Left ventricle myocardium superior (tissue), 1 donor: ENCODE measurements at regions not wholly inside any gene's neighbourhood (a gene's known extent, or its start where the extent isn't known, plus 50 kb on each side); places are given as distances from the start of the nearest gene placed in this dataset.

Experiments
- ATAC-seq: fragments of 200-7000 bp; cut with Tn5 transposase; one replicate; pipeline ENCODE4 v1.9.1; 2020; ENCODE audit warnings: mild to moderate bottlenecking, moderate library complexity
- DNase-seq: peaks from one replicate; pipeline ENCODE4 v3.0.0-alpha.2; 2020
- intact Hi-C: fragments of 100-400 bp; cut with micrococcal nuclease; formaldehyde crosslinking; loops from one replicate; pipeline ENCODE4 v1.11.0; 2022
- donor health status: DM: no; HTN: yes; CAD: no; lungs with severe emphysema.

GRCh38 chr7:132733860-132734259, 157.6 kb upstream of the PLXNA4 start:
- no peak for DNase-seq
- intact Hi-C loops: no loop called here
- ATAC-seq: no peak

- intact Hi-C loops: no loop called here
- DNase-seq (no peak), ATAC-seq (no peak)
These were observed 156.1 kb upstream of the PLXNA4 start for GRCh38 chr7:132732321-132732865.

GRCh38 chr7:132730105-132730504, 153.8 kb upstream of the PLXNA4 start:
- DNase-seq (no peak), ATAC-seq (no peak)
- intact Hi-C loops: no loop called here

- ATAC-seq: no peak
- intact Hi-C loops: no loop called here
- no peak for DNase-seq
These were observed 147.3 kb upstream of the PLXNA4 start for GRCh38 chr7:132723506-132724081.

DNA sequence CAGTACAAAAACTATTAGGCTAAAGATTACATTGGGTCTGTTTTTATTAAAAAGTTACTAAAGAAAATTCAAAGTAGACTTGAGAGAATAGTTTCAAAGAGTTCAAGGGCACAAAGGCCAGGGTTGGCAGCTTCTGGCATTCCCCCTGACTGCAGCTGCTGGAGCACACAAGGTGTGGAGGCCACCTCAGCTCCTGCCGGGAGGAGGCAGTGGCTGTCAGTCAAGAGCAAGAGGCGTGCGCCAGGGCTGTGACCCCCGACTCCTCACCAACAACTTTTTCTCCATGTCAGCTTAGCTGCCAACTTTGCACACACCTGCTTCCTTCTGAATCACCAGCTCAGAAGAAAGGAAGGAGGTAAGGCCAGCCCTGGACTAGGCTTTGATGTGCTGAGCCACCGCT, 144.6 kb upstream of the PLXNA4 start:
- intact Hi-C loops: no loop called here
- no peak for ATAC-seq

GRCh38 chr7:132713893-132714292, 137.6 kb upstream of the PLXNA4 start:
- intact Hi-C loops: no loop called here
- DNase-seq (no peak), ATAC-seq (no peak)

More for the DNA sequence above, 144.6 kb upstream of the PLXNA4 start:
- no peak for DNase-seq

DNA sequence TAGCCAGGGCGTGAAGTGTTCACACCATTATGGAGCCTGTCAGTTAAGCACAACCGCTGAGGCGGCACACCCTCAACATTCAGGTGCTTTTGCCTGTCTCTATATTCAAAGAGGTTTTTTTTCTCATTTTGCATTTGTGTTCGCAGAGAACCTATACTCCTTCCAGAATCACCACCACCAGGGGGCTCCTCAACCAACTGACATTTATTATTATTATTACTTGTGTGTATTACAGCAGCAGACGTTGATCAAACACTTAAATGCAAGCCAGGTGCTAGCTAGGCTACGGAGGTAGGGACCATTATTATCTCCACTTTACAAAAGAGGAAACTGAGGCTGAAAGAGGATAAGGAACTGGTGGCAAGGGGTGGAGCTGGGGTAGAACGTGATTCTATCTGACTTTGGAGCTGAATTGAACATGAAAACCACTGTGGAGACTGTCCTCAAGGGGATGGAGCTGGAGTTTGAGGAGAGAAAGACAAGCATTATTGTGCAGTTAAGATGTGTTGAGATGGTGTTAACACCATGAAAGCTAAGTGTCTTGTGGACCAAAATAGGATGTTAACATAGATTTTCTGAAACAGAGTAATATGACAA, 133.8 kb upstream of the PLXNA4 start:
- DNase-seq (no peak), ATAC-seq (no peak)
- intact Hi-C loops: no loop called here

- intact Hi-C loops: no loop called here
- DNase-seq: no peak
- no peak for ATAC-seq
These were observed 132.2 kb upstream of the PLXNA4 start for GRCh38 chr7:132708470-132708869.

GRCh38 chr7:132705146-132705545, 128.9 kb upstream of the PLXNA4 start:
- ATAC-seq (no peak), DNase-seq (no peak)
- intact Hi-C loops: no loop called here

DNA sequence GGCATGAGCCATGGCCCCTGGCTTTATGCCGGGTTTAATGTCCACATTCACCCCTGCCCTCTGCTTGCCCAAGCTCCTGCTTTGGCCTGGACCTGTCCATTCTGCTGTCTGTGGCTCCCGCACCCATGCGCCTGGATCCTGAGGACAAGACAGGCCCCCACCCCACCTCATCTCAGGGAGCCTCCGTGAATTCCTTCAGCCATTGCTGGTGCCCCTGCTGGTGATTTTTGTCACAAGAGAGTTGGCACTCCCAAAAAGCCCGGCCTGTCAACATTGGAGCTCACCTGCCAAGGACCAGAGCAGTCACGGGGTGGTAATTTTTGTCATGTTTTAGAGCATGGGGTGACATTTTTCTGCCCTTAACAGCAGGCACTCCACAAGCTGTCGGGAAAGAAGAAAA, 127.5 kb upstream of the PLXNA4 start:
- ATAC-seq: no peak
- no peak for DNase-seq
- intact Hi-C loops: no loop called here

DNA sequence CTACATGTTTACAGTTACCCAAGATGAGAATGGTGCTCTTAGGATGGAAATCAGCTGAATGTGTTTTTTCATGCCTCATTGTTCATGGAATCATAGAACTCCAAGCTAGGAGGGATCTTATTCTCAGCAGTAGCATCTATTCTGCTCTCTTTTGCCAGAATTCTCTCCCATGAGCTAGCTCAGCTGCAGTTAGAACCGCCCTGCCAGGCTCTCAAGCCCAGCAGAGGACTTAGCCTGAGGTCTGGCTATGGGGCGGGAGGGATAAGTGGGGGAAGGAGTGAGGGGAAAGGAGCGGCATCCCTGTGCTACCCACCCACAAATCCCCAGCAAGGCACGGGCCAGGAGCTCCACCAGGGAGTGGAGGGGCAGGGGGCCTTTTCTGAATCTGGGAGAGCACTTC, 120.7 kb upstream of the PLXNA4 start:
- ATAC-seq: no peak
- intact Hi-C loops: no loop called here
- DNase-seq: no peak

DNA sequence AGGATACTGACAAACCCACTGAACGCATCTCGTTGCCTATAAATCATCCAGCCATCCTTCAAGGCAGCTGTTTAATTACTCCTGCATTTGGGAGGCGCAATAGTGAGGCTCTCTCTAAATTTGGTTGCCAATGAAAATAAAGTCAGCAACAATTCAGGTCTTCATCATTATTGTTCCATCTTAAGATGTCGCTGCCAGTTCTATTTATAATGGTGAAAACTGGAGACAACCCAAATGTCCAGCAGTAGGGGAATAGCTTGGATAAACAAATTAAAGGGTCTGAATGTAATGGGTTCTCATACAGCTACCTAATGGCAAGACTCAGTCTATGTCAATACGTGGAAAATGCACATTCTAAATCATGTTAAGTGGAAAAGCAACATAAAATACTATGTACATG, 120.1 kb upstream of the PLXNA4 start:
- DNase-seq: no peak
- ATAC-seq: no peak
- intact Hi-C loops: no loop called here

DNA sequence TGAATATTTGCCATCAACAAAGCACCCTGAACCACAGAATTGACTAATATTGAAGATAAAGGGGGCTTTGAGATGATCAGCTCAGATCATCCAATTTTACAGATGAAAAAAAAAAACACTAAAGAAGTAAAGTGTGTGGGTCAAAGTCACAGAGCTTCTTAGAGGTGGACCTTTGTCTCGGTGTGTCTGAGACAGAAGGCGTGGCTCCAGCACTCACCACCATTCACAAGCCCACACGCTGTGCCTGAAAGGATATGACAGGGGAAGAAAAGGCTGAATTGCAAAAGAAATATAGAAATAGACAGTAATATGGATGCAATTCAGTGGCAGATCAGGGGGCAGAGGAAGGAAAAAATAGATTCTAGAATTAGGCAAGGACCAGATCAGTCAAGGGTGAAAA, 114.9 kb upstream of the PLXNA4 start:
- intact Hi-C loops: no loop called here
- ATAC-seq: no peak
- no peak for DNase-seq

DNA sequence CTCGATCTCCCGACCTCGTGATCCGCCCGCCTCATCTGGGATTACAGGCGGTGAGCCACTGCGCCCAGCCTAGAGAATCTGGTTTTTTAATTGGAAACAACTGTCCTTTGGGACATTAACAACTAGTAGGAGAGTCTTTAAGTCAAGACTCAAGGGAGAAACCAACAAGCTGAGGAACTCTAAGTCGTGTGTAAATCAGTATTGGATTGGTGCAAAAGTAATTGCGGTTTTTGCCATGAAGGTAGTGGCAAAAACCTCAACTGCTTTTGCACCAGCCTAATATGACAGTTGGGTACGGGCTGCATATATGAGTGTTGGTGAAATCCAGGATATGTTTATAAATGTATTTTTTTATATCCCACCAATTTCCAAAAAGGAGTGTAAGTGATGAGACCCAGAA, 113.9 kb upstream of the PLXNA4 start:
- intact Hi-C loops: no loop called here
- no peak for ATAC-seq
- DNase-seq: no peak

DNA sequence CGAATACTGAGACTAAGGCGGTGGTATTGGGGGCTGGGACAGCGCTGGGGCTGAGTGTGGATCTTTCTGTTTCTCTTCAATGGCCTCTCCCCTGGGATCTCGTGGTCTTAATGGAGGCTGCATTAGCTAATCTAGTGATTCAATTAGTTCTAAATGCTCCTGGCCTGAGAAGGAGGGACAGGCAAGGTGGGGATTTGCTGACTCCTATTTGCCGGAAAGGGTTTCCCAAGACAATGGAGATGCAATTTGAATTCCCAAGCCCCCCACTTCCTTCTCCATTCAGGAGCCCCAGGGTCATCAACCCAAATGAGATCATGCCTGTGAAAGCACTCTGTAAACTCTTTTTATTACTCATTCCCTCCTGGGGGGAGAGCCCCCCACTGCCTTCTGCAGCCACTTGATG, 111.7 kb upstream of the PLXNA4 start:
- DNase-seq: no peak
- intact Hi-C loops: no loop called here
- no peak for ATAC-seq

DNA sequence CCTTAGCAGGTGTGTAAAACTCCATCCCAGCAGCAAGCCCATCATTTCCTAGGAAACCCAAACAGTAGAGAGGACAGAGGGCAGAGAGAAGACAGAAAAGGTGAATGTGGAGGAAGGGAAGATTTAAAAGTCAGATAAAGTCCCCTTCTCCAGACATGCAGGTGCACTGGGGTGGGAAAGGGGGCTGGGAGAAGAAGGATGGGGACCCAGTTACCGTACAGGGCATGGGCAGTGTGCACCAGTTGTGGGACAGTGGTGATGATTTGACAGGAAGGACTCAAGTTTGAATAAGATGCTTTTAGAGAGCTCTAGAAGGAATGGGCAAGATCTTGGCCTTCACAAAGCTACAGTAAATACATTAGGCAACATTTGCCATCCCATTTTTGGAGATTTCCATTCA, 110.7 kb upstream of the PLXNA4 start:
- intact Hi-C loops: no loop called here
- DNase-seq: no peak
- no peak for ATAC-seq

- DNase-seq (no peak), ATAC-seq (no peak)
- intact Hi-C loops: no loop called here
These were observed 109.0 kb upstream of the PLXNA4 start for GRCh38 chr7:132685277-132685676.

- ATAC-seq (no peak), DNase-seq (no peak)
- intact Hi-C loops: no loop called here
These were observed 107.8 kb upstream of the PLXNA4 start for GRCh38 chr7:132683896-132684690.

GRCh38 chr7:132681951-132682350, 105.7 kb upstream of the PLXNA4 start:
- DNase-seq (no peak), ATAC-seq (no peak)
- intact Hi-C loops: no loop called here

- ATAC-seq (no peak), DNase-seq (no peak)
- intact Hi-C loops: no loop called here
These were observed 104.3 kb upstream of the PLXNA4 start for GRCh38 chr7:132680590-132680989.

DNA sequence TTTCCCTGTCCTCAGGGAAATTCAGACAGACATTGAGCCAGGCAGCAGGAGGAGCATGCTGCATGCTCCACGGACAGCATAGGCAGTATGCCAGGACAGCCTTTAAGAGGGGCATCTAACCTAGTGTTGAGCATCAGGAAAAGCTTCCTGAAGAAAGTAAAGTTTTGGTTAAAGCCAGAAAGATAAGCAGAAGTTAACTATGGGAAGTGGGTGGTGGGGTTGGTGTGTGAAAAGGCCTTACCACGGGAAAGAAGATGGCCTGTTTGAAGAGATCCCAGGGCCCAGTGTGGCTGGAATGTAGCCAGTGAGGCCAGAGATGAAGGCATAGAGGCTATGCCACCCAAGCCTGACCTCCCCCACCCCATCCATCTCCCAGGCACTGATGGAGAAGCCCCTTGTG, 102.4 kb upstream of the PLXNA4 start:
- intact Hi-C loops: no loop called here
- DNase-seq (no peak), ATAC-seq (no peak)
